Ammon's horn (tissue), 1 donor: ENCODE measurements at regions not wholly inside any gene's neighbourhood (a gene's known extent, or its start where the extent isn't known, plus 50 kb on each side); places are given as distances from the start of the nearest gene placed in this dataset.
A peak's percentile ranks its signal among the peaks of the same experiment; 100 is the strongest.
"Not testable (repeated sequence)": the region's sequence is repeated elsewhere in the genome, so short reads cannot be mapped to it uniquely, and the experiment has no call there.

Source experiments
- DNase-seq: peaks from one replicate; pipeline ENCODE4 v3.0.0-alpha.2; 2016; ENCODE audit warnings: low spot score

DNA sequence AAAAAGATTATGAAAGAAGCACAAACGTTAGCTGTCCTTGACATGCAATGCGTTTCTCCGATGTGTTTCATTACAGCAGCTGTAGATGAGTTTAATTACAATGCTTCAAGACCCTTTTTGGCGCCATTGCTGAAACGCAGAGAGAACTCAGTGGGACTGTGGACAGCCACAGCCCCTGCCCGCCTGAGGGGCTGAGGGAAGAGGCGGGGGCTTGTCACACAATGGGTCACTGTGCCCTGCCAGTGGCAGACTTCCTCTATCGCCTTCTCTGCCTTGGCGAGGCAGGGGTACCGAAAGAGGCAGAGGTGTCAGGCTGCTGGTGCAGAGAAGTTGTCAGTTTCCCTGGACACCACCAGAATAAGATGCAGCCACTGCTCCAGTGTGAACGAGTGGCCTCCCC lies 252.0 kb downstream of the NR2F2 start:
- no peak for DNase-seq

DNA sequence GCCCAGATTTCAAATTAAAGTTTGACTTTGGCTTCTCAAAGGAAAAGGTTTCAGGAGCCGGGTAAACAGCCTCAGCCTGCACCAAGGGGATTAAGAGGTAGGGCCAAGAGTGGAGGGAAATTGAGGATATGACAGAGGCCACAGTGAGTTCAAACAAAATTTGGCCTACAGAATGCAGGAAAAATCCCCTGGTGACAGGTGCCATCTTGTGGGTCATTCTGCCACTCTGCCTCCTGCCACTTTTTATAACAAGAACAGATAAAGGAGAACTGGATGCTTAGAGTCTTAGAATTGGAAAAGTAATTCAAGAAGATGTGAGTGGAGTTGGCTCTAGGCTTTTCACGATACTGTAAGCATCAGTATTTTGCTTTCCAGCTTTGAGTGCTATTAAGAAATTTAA lies 253.2 kb downstream of the NR2F2 start:
- DNase-seq, result no peak

DNA sequence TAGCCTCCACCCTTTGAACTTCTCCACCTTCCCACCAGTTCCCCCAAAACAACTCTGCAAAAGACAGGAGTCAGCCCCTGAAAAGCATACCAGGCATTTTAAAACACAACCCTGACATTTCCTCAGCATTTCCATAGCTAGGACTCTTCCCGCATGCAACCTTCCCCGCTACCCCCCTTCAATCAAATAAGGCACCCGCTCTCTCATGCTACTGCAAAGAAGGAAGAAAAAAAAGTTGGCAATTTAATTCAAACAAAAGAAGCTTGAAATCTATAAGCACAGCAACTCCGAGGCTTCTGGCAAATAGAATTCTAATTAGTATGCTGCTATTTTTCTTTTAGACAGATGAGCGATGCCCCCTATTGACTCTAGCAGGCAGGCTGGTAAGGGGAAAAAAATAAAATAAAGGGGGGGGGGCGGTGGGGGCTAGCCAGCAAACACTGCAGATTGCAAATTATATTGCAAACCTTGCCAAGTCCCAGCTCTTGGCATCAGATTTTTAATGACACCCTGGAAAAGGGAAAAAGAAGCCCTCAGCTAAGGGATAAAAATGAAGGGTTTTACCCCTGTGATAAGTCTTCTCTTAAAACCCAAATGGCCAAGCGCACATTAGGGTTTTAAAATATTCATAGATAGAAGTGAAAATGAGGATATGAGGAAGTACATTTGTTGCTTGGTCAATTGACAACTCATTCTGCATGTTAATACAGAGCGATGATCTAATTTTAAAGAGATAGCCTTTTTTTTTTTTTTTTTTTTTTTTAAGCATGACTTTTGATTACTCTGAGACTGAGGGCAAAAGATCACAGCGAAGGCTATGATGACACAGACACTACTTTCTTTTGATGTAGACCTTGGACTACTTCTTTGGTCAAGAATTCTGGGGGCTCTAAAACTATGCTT lies 255.2 kb downstream of the NR2F2 start:
- DNase-seq, result no peak

- DNase-seq, result peak; percentile 22
These were observed 256.4 kb downstream of the NR2F2 start for GRCh38 chr15:96586901-96587300.

DNA sequence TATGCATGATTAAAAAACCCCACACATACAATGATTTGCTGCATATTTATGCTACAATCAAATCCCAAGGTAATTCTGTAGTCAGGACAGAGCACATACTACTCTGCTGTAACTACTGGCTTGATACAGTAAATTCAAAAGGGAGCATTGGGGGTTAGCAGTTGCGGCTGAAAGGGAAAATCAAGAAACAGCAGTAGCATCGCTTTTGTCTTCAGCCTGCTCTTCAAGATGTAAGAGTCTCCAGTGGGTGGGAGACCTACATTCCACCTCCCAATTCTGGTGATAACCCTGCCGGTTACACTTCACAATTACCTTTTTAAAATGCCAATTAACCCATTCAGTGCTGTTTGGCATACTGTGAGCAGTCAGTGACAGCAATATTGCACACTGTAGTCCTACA lies 259.4 kb downstream of the NR2F2 start:
- DNase-seq, result no peak

DNA sequence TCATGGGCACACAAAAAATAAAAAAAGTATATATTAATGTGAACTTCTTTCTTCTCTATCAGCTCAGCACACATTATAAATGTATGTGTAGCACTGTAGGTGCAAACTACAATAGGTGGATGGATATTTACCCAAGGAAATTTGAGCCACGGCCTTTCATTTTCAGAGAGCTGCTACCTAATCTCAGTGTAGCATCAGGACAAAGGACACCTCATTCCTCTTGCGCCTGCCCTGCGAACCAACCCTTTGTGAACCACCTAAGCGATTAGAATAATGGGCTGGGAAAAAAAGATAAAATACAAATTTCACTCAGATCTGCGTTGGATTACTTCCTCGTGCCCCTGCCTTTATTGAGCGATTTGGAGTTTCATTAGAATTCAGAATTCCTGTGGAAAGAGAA lies 263.2 kb downstream of the NR2F2 start:
- DNase-seq, result no peak

- no peak for DNase-seq
These were observed 265.5 kb downstream of the NR2F2 start for GRCh38 chr15:96595951-96596350.

GRCh38 chr15:96598514-96598913 lies 268.0 kb downstream of the NR2F2 start:
- DNase-seq, result no peak

GRCh38 chr15:96599268-96599667 lies 268.8 kb downstream of the NR2F2 start:
- DNase-seq, result no peak

GRCh38 chr15:96600350-96600749 lies 269.9 kb downstream of the NR2F2 start:
- no peak for DNase-seq

- no peak for DNase-seq
These were observed 276.1 kb downstream of the NR2F2 start for GRCh38 chr15:96606617-96607016.

DNA sequence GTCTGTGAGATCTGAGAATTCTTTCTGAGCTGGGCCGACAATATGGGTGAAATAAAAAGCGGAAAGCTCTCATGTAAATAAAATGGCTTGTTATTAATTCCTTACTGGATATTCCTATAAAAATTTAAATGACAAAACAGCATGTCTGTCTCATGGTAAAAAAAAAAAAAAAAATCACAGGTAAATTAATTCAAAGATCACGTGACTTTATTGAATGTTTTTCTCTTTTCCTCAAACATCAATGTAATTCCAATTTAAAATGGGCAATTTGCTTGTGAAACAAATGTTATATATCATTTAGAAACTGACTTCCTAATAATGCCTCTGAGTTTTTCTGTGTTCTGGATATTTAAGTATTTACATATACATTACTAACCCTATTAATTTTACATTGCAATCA lies 280.3 kb downstream of the NR2F2 start:
- no peak for DNase-seq

- DNase-seq, result no peak
These were observed 282.4 kb downstream of the NR2F2 start for GRCh38 chr15:96612917-96613316.

GRCh38 chr15:96619174-96619573 lies 288.7 kb downstream of the NR2F2 start:
- no peak for DNase-seq

GRCh38 chr15:96622714-96623113 lies 292.2 kb downstream of the NR2F2 start:
- no peak for DNase-seq

DNA sequence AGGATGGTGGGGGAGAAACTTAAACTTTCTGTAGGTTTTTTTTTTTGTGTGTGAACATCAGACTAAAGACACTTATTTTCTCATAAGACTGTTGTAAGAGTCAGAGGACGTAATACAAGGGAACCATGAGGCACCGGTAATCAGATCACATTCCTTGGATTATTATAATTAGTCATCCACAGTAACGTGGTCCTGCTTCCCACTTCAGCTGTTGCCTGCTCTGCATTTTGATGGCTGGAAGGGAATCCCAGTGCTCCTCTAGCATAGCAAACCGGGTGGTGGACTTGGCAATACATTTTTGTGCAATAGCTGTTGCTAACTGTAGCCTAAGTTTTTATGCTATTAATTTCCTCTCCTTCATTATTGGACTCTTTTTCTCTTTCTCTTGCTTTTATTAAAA lies 294.8 kb downstream of the NR2F2 start:
- no peak for DNase-seq

DNA sequence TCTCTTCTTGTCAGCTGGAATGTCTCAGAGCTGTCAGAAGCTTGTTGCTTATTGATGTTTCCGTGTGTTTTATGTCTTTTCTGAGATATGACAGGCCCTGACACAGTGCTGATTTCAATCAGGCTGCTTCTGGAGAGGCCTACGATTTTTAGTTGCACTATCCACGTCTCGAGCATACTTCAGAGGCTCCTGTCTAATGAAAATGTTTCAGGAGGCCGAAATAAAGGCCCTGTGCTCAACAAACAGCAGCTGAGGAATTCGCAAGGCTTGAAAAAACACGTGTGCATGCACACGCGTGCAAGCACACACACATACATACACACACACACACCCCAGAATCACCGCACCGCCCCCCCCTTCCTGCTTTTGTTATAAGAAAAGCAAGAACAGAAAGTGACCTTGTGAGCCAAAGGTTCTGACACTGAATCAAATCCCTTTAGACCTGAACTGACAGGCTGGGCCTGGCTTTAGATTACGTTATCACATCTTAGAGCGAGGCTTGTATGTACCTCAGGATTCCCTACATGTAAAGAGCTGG lies 296.6 kb downstream of the NR2F2 start:
- no peak for DNase-seq

DNA sequence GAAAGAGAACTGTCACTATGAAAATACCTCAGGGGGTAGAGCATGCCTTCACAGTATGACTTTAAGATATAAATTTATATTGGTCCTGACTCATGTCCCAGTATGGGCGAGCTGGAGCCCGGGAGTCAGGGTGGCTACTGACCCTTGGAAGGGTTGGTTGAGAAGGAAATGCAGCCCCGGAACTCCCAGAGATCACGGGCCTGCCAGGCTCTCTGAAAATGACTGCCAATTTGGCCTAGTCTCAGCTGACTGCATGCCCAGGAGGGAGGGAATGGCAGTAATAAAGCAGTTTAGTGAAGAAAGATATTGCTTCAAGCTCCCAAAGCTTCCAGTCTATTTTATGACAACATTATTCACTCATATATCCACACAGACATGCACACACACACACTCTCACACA lies 299.0 kb downstream of the NR2F2 start:
- peak; percentile 13 for DNase-seq

- no peak for DNase-seq
These were observed 308.3 kb downstream of the NR2F2 start for GRCh38 chr15:96638793-96639192.

DNA sequence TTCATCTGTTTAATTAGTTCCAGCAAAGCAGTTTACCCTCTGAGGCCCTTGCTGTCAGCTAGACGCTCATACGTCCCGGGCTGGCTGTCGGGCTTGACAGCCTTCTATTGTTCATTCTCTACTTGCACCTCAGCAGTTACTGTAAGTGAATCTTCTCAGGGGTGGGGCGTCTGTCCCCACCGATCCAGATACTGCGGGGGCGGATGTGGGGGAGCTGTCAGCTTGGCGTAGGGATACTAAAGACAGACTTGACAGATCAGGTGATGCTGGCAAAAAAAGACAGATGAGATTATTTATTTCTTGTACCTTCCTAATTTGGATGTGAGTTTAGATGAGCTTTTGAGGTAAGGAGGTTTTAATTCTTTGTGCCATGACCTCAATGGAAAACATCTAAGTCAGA lies 315.3 kb downstream of the NR2F2 start:
- no peak for DNase-seq

DNA sequence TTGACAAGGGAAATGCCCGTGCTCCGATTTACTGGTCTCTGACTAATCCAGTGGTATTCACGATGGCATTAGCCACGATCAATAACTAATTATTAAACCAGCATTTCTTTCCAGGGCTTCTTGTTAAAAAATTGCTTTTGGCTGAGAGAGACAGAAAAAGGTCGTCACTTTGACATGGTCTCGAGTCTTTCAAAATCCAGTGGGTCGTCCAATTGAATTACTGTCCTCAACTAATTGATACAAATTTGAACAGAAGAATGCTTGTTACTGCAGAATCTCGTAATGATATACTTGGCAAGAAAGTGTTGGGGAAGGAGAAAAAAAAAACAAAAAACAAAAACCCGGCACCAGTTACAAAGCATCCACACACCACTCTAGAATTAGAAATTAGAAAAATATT lies 318.4 kb downstream of the NR2F2 start:
- DNase-seq, result no peak

DNA sequence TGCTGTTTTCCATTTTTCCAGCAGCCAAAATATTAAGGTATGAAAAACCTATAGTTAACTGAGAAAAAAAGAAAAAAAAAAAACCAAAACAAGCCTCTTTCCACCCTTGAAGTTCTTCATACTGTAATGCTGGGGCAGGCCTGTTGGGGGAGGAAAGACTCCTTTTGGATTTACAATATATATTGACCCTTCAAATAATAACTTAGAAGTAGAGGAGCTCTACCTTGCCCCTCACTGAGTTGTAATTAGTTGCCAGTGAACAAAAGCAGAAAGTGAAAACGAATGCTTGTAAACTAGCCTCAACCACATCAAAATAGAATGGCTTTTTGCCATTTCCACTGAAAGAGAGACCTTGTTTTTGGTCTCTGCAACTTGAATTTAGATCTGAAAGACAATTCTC lies 326.6 kb downstream of the NR2F2 start:
- no peak for DNase-seq

GRCh38 chr15:96666979-96667378 lies 336.5 kb downstream of the NR2F2 start:
- not testable (repeated sequence) for DNase-seq

- no peak for DNase-seq
These were observed 339.9 kb downstream of the NR2F2 start for GRCh38 chr15:96670389-96670788.
